Brain microvascular endothelial cell (primary cell): ENCODE measurements at regions not wholly inside any gene's neighbourhood (a gene's known extent, or its start where the extent isn't known, plus 50 kb on each side); places are given as distances from the start of the nearest gene placed in this dataset.

Experiments
- DNase-seq: peaks from one replicate; pipeline ENCODE4 v3.0.0-alpha.2; 2020
- H3K27ac ChIP-seq: fragments of 250-450 bp; sonication (Bioruptor Pico); 2 replicates; pipeline ENCODE4 v1.5.1; 2020; ENCODE audit warnings: mild to moderate bottlenecking, moderate library complexity
- H3K27me3 ChIP-seq: fragments of 250-450 bp; sonication (Bioruptor Pico); replicated peaks from 2 replicates; pipeline ENCODE4 v1.5.1; 2020; ENCODE audit warnings: mild to moderate bottlenecking
- H3K36me3 ChIP-seq: fragments of 250-450 bp; sonication (Bioruptor Pico); replicated peaks from 2 replicates; pipeline ENCODE4 v1.5.1; 2020; ENCODE audit warnings: mild to moderate bottlenecking
- H3K4me3 ChIP-seq: 2 replicates; pipeline ENCODE4 v1.5.1; 2011; ENCODE audit warnings: low read depth, mild to moderate bottlenecking, control low read depth, low read length, moderate library complexity
- CTCF ChIP-seq: IDR thresholded peaks from 2 replicates; pipeline ENCODE4 v1.5.1; 2011; ENCODE audit warnings: low read depth, mild to moderate bottlenecking, moderate library complexity, low read length, control low read depth, inconsistent platforms; ENCODE audit errors: missing control alignments
- in situ Hi-C: cut with HindIII; loops from 2 replicates; pipeline ENCODE4 v1.10.0; 2017; ENCODE audit warnings: low sequenced_read_pairs, low pct_ligation_motif_present

- TF ChIP-seq CTCF = no peak
- H3K27me3 ChIP-seq = no peaks in the 10 kb centered on the region
Observed at GRCh38 chr9:1804128-1804865, 210.8 kb upstream of the SMARCA2 start.

GRCh38 chr9:1829719-1830118, 185.4 kb upstream of the SMARCA2 start:
- Histone ChIP-seq H3K36me3 (no peaks in the 10 kb centered on the region), H3K27ac (no peak overlapping the region), H3K4me3 (no peak overlapping the region), H3K27me3 (no peaks in the 10 kb centered on the region)
- no peak for DNase-seq
- TF ChIP-seq CTCF = no peak
- in situ Hi-C loops = no loop called here

More at GRCh38 chr9:1804128-1804865, 210.8 kb upstream of the SMARCA2 start:
- no peak overlapping the region for H3K4me3 ChIP-seq
- no peak for DNase-seq
- no peak overlapping the region for H3K27ac ChIP-seq
- no peaks in the 10 kb centered on the region for H3K36me3 ChIP-seq
- in situ Hi-C loops = no loop called here

- Histone ChIP-seq H3K27ac (no peak overlapping the region), H3K27me3 (no peaks in the 10 kb centered on the region), H3K36me3 (no peaks in the 10 kb centered on the region), H3K4me3 (no peak overlapping the region)
- in situ Hi-C loops = no loop called here
- DNase-seq = no peak
- no peak for TF ChIP-seq CTCF
Observed at GRCh38 chr9:1832960-1833359, 182.2 kb upstream of the SMARCA2 start.

- Histone ChIP-seq H3K4me3 (no peak overlapping the region), H3K27ac (no peak overlapping the region), H3K27me3 (no peaks in the 10 kb centered on the region), H3K36me3 (no peaks in the 10 kb centered on the region)
- no peak for DNase-seq
- TF ChIP-seq CTCF = no peak
- in situ Hi-C loops = no loop called here
Observed at GRCh38 chr9:1837453-1838084, 177.6 kb upstream of the SMARCA2 start.

- in situ Hi-C loops = no loop called here
- no peak for DNase-seq
- no peaks in the 10 kb centered on the region for H3K27me3 ChIP-seq
- no peaks in the 10 kb centered on the region for H3K36me3 ChIP-seq
- no peak overlapping the region for H3K27ac ChIP-seq
- TF ChIP-seq CTCF = no peak
- H3K4me3 ChIP-seq = no peak overlapping the region
Observed at GRCh38 chr9:1839909-1840308, 175.2 kb upstream of the SMARCA2 start.
